ENCODE measurements at regions not wholly inside any gene's neighbourhood (a gene's known extent, or its start where the extent isn't known, plus 50 kb on each side); places are given as distances from the start of the nearest gene placed in this dataset.
A peak's percentile ranks its signal among the peaks of the same experiment; 100 is the strongest.
"Not testable (repeated sequence)": the region's sequence is repeated elsewhere in the genome, so short reads cannot be mapped to it uniquely, and the experiment has no call there.

DNA sequence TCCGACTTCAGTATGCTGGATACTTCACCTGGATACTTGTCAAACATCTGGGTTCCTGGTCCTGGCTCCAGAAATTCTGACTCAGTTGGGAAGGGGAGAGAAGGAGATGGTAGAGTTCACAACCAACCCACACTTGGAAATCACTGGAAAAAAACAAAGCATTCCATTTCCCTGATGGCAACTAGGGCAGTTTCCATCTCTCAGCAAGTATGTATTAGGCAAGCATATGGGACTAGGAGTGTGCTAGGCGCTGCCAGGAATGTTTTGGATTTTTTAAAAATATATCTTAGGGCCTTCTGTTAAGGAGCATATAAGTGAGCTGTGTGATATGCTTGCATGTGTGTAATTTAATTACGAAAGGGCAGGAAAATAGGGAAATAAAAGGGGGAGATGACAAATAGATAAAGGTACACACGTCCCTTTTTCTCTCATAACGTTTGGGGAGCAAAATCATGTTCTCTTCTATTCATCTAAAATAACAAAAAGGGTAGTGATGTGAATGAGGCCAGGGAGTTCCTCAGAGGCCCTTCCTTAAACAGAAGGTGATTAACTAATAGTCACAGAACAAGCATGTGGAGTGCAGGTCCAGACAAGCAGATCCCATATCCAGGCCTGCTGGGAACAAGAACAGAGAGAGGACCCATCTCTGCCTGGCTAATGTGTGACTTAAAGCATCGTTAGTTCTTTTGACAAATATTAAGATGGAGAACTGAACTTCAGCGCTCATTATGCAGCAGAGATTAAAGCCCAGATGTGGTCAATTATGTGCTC, 64.5 kb upstream of the NFE2L3 start:
- peaks cover 10 to 11% of the 10 kb centered on the region in 2 donors for H3K27me3 Mint-ChIP-seq
- DNase-seq = no peak
- peaks cover 6 to 9% of the 10 kb centered on the region in 2 donors for H3K9me3 Mint-ChIP-seq
- peaks cover 11 to 15% of the 10 kb centered on the region in 2 donors for H3K4me1 Mint-ChIP-seq
- peaks cover 2 to 5% of the 10 kb centered on the region in 2 donors for H3K36me3 Mint-ChIP-seq
- no peak overlapping the region for H3K27ac Mint-ChIP-seq
- no peak for ATAC-seq (replicated peaks)
- H3K4me3 Mint-ChIP-seq = no peak overlapping the region

DNA sequence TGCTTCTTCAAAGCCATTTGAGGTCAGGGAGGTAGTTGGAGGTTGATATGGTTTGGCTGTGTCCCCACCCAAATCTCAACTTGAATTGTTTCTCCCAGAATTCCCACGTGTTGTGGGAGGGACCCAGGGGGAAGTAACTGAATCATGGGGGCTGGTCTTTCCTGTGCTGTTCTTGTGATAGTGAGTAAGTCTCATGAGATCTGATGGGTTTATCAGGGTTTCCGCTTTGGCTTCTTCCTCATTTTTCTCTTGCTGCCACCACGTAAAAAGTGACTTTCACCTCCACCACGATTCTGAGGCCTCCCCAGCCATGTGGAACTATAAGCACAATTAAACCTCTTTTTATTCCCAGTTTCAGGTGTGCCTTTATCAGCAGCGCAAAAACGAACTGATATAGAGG, 62.5 kb upstream of the NFE2L3 start:
- not testable (repeated sequence) for H3K36me3 Mint-ChIP-seq, H3K4me3 Mint-ChIP-seq, H3K9me3 Mint-ChIP-seq, H3K27me3 Mint-ChIP-seq
- ATAC-seq (replicated peaks) (peak; percentile 55 to 67), DNase-seq (peak; percentile 33)
- Mint-ChIP-seq H3K27ac (peak overlapping the region; percentile 44), H3K4me1 (peaks cover 11 to 15% of the 10 kb centered on the region in 2 donors)

DNA sequence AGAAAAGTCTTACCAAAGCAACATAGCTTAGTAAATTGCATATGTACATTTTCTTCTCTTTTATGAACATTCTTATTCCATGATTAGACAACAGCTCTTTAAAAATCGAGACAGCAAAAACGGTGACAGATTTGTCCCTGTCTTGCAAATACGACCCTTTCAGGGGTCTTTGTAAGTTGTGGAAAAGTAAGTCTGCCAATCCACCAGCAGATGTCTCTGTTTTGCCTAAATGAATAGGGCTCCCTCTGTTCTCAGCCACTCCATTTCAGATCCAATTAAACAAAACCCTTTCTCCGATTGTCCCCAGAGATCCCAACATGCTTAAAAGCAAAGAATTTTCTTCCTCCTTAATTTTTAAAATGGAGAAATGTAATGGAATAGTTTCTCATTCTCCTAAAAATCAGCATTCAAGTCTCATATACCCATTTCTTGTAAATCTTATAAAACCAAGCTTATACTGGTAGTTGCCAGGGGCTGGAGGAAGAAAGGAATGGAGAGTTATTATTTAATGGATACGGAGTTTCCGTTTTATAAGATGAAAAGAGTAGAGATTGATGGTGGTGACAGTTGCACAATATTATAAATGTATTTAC, 61.0 kb upstream of the NFE2L3 start:
- Mint-ChIP-seq H3K9me3 (peaks cover 6 to 9% of the 10 kb centered on the region in 2 donors), H3K27ac (no peak overlapping the region), H3K36me3 (peaks cover 2 to 5% of the 10 kb centered on the region in 2 donors), H3K27me3 (no peaks in the 10 kb centered on the region), H3K4me1 (peaks cover 11 to 15% of the 10 kb centered on the region in 2 donors), H3K4me3 (peak overlapping the region in 1 of 2 donors; percentile 65)
- DNase-seq = no peak
- peak; percentile 61 to 62 for ATAC-seq (replicated peaks)

DNA sequence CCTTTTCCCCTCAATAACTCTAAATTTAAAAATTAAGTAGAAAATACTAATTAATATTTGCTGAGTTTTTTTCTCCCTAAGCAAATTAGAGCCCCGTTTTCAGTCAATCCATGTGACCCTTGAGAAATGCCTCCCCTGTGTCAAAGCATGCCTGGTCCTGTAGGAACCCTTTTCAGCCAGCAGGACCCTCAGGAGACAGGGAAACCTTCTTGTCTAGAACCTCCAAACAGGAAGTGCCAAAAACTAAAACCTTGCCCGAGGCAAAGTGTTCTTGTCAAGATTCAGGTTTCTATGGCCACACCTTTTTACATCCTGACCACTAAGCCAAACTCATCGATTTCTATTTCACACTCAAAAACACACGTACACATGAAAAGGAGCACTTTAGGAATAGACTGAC, 60.1 kb upstream of the NFE2L3 start:
- ATAC-seq (replicated peaks) = no peak
- Mint-ChIP-seq H3K4me3 (no peak overlapping the region), H3K4me1 (peaks cover 11 to 15% of the 10 kb centered on the region in 2 donors), H3K27me3 (no peaks in the 10 kb centered on the region), H3K36me3 (peaks cover 2 to 5% of the 10 kb centered on the region in 2 donors), H3K9me3 (peaks cover 6 to 9% of the 10 kb centered on the region in 2 donors), H3K27ac (no peak overlapping the region)
- DNase-seq = no peak

DNA sequence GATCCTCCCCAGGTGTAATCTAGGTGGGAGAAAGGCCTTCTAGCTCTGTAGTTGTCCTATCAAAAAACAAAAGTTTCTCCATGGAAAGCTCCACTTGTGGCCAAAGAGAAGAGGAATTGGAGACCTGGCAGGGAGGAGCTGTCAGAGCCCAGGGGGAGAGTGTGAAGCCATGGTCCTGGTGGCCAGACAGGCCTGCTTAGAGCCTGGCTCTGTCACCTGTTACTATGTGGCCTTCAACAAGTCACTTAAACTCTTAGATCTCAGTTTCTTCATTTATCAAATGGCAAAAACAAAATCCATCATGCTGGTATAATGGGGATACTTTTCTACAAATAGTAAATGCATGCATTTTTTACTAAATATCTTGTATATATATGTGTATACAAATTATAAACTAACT, 59.0 kb upstream of the NFE2L3 start:
- H3K9me3 Mint-ChIP-seq = peaks cover 6 to 9% of the 10 kb centered on the region in 2 donors
- no peak overlapping the region for H3K4me3 Mint-ChIP-seq
- no peak overlapping the region for H3K27ac Mint-ChIP-seq
- ATAC-seq (replicated peaks) (no peak), DNase-seq (no peak)
- H3K4me1 Mint-ChIP-seq = peaks cover 20 to 24% of the 10 kb centered on the region in 2 donors
- H3K36me3 Mint-ChIP-seq = peaks cover 2 to 5% of the 10 kb centered on the region in 2 donors
- H3K27me3 Mint-ChIP-seq = no peaks in the 10 kb centered on the region

DNA sequence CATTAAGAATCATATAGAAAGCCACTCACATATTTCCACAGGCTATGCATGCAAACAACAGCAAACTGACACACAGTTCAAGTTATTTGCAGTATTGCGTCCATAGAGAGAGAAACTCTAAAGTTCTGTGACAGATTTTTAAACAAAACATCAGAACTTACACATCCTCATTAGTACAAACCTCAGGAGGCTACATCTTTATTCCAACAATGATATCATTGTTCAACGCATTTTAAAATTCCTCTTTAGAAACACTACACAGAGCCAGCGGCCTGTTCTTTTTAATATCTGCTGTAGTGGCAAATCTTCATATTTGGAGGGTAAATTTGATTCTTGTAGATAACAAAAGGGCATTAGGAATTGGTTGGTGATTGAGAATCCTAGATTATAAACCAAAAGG, 55.9 kb upstream of the NFE2L3 start:
- ATAC-seq (replicated peaks) = no peak
- Mint-ChIP-seq H3K4me1 (peaks cover 14 to 23% of the 10 kb centered on the region in 2 donors), H3K36me3 (no peaks in the 10 kb centered on the region), H3K27me3 (no peaks in the 10 kb centered on the region), H3K27ac (no peak overlapping the region), H3K4me3 (no peak overlapping the region), H3K9me3 (no peaks in the 10 kb centered on the region)
- no peak for DNase-seq

DNA sequence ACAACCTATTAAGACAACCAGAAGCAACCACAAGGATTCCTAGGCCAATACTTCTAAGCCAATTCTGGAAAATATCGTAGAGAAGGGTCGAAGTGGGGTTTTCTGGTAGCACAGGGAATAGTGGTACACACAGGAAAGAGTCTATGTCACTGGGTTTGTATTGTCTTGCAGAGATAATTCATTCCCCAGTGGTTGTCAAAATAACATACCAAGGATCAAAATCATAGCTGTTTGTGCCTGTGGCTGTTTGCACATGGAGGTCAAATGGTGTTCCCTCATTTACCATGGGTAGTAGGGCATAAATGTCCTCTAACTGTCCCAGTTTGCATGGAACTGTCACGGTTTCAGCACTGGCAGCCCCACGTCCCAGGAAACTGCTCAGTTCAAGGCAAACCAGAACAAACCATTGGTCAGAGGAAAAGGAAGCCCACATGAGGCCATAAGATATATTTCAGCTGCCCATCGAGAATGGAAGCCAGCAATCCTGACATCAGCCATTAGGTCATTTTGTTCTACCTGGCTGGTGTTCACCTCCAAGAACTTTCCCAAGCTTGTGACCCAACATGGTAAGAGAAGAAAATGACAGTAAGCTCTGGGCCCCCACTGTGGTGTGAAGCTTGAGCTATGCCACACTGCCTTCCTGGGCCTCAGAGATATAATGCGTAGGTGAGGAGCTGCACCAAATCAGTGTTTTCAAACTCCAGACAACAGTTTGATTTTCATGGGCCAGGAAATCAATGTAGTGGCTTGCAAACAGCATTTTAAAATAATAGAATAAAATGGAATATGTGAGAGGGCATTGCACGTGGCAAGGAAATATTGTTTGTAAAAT, 53.9 kb upstream of the NFE2L3 start:
- Mint-ChIP-seq H3K27me3 (no peaks in the 10 kb centered on the region), H3K27ac (peak overlapping the region; percentile 73), H3K36me3 (no peaks in the 10 kb centered on the region), H3K4me1 (peaks cover 24 to 35% of the 10 kb centered on the region in 2 donors), H3K4me3 (no peak overlapping the region), H3K9me3 (no peaks in the 10 kb centered on the region)
- DNase-seq (no peak), ATAC-seq (replicated peaks) (no peak)

DNA sequence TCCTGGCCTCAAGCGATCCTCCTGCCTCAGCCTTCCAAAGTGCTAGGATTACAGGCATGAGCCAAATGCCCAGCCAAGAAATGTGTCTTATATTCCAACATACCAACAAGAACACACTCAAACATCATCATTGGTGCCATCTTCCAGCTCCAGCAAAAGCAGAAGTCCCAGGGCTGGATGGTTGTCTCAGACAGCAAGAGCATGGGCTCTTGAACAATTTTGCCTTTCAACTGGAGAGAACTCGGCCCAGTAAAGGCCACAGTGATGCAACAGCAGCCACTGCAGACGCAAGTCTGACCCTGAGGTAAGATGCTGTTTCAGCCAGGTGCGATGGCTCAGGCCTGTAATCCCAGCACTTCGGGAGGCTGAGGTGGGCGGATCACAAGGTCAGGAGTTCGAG, 52.8 kb upstream of the NFE2L3 start:
- no peak overlapping the region for H3K27ac Mint-ChIP-seq
- no peak for ATAC-seq (replicated peaks)
- H3K36me3 Mint-ChIP-seq = no peaks in the 10 kb centered on the region
- no peaks in the 10 kb centered on the region for H3K9me3 Mint-ChIP-seq
- H3K4me3 Mint-ChIP-seq = no peak overlapping the region
- no peaks in the 10 kb centered on the region for H3K27me3 Mint-ChIP-seq
- no peak for DNase-seq
- H3K4me1 Mint-ChIP-seq = peaks cover 24 to 35% of the 10 kb centered on the region in 2 donors

DNA sequence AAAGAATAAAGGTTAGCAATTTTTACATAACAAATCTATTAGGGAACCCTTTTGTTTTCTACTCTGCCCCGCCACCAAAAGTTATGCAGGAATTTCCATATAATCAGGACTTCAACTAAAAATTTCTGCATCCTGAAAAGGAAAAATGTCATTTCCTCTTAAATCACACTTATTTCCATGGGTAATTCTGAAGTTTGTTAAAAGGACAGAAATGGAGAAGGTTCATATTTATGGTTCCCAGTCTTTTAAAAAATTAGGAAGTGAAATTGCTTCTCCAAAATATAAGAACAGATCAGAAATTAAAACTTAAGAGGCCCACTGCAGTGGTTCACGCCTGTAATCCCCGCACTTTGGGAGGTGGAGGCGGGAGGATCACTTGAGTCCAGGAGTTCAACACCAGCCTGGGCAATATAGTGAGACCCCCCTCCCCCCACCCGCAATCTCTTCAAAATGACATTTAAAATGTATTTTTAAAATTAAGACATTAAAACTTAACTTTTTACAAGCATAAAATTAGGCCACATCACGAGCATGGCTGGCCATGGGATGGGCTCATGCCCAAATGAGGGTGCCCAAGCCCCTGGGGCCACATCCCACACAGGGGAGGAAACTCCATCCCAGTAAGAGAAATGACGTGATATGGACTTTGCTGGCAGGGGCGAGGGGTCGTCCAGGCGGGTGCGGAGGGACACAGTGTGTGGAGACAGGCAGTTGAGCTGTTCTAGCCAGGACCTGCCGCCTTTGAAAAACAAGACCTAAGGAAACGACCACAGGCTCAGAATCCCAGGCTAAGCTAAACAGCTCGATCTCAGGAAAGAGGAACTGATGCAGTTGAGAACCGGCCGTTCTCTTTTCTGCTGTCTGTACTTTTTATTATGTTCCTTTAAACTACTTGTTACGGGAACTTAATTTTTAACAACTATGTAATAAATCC, 51.3 kb upstream of the NFE2L3 start:
- Mint-ChIP-seq H3K4me1 (peaks cover 24 to 35% of the 10 kb centered on the region in 2 donors), H3K27ac (peak overlapping the region; percentile 93), H3K4me3 (peak overlapping the region; percentile 82 to 92), H3K36me3 (peaks cover 0 to 4% of the 10 kb centered on the region in 2 donors), H3K27me3 (no peaks in the 10 kb centered on the region), H3K9me3 (no peaks in the 10 kb centered on the region)
- ATAC-seq (replicated peaks) (peak; percentile 59 to 65), DNase-seq (no peak)

DNA sequence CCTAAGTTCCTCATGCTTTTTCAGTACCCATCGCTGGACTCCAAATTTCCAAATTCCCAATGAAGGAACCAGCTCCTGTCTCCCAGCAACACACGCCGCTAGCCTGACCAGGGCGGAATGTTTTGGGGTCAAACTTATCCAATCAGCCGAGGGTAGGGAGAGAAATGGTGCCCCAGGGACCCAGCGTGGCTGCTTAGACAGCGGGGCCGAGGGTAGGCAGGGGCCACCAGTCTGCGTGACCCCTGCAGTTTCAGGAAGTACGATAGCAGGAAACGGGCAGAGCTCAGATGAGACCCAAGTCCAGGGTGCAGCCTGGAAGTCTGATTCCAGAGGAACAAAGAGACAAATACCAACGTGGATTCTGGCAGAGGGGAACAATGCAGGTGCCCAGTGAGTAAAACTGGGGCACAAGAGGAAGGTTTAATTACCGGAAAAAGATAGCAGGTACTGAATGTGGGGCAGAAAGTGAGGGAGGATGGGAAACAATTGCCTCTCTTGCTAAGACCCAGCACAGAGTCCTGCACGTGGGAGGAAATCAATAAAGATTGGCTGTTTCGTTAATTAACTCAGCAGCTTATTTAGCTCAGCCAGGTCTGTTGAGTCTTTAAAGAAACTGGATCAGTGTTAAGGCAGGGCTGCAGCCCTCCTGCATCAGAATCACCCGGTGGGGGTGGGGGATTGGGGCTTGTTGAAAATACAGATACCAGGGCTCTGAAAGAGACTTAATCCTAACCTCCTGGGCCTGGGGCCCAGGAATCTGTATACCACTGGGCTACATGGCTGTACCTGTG, 50.4 kb upstream of the NFE2L3 start:
- no peak for DNase-seq
- Mint-ChIP-seq H3K9me3 (no peaks in the 10 kb centered on the region), H3K36me3 (peaks cover 0 to 4% of the 10 kb centered on the region in 2 donors), H3K4me3 (peak overlapping the region; percentile 82 to 92), H3K27me3 (no peaks in the 10 kb centered on the region), H3K4me1 (peaks cover 24 to 35% of the 10 kb centered on the region in 2 donors), H3K27ac (peak overlapping the region; percentile 93)
- peak; percentile 61 to 76 for ATAC-seq (replicated peaks)

DNA sequence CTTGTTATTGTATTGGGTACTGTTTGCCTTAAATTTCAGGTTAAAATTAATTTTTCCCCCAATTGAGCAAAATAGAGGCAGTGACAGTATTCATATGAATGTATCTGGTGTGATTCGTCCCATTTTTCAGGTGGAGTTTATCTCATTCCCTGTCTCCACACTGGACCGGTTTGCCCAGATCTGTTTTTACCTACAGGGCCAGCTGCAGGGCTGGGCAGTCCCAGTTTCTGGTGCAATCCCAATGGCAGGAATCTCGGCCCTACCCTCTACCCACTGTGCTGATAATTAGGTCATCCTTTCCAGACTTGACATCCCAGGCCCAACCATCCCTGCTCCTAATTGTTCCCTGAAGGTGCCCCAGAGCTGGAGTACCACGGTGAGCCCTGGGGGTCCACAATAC, 49.8 kb upstream of the NFE2L3 start:
- Mint-ChIP-seq H3K36me3 (peaks cover 0 to 4% of the 10 kb centered on the region in 2 donors), H3K4me1 (peaks cover 23 to 34% of the 10 kb centered on the region in 2 donors), H3K9me3 (no peaks in the 10 kb centered on the region), H3K27me3 (no peaks in the 10 kb centered on the region), H3K4me3 (peak overlapping the region; percentile 82 to 92), H3K27ac (peak overlapping the region; percentile 86)
- ATAC-seq (replicated peaks) = no peak
- DNase-seq = no peak

Data from stimulated activated naive B cell treated with anti-CD40 and anti-IgM and Interleukin-4, amounts not matched to agents 10 μg/mL and 1 μg/mL and 100 μg/mL, for 72 hours (primary cell).